PC-9 (cell line): ENCODE measurements at regions not wholly inside any gene's neighbourhood (a gene's known extent, or its start where the extent isn't known, plus 50 kb on each side); places are given as distances from the start of the nearest gene placed in this dataset.

ENCODE experiments used
- BruUV-seq: library from RNA; stranded (reverse); fragments of 400-500 nt; replicated peaks from 2 replicates; lab custom pipeline; 2021; lab: Mats Ljungman, UMichigan
- CTCF ChIA-PET: fragments of 300-600 bp; sonication (Branson Sonifier 250); formaldehyde crosslinking; loops from one replicate; lab custom pipeline; 2022; ENCODE audit warnings: antibody characterized with exemption; lab: Charles Lee
- POLR2A ChIA-PET: fragments of 300-600 bp; sonication (Branson Sonifier 250); formaldehyde crosslinking; loops from one replicate; lab custom pipeline; 2022; ENCODE audit warnings: antibody characterized with exemption; ENCODE audit not compliant: unreplicated experiment; lab: Charles Lee
- DNase-seq, 2 experiments: peaks; one replicate each; pipeline versions ENCODE4 v3.0.0 to v3.0.0-alpha.2; 2015 to 2022; ENCODE audit warnings: mixed read lengths in 1 of 2
- H2AFZ ChIP-seq: fragments of 200-600 bp; sonication (generic); 2 replicates; pipeline ENCODE4 v1.8.1; 2017; ENCODE audit warnings: antibody characterized with exemption
- H3F3A ChIP-seq: fragments of 200-600 bp; sonication (generic); 2 replicates; pipeline ENCODE4 v1.8.1; 2017; ENCODE audit warnings: antibody characterized with exemption, mild to moderate bottlenecking, low read depth; ENCODE audit not compliant: insufficient read depth
- H3K27ac ChIP-seq: fragments of 200-600 bp; sonication (generic); 2 replicates; pipeline ENCODE4 v1.6.1; 2016; ENCODE audit warnings: mixed run types
- H3K27me3 ChIP-seq: fragments of 200-600 bp; sonication (generic); 2 replicates; pipeline ENCODE4 v1.6.1; 2016; ENCODE audit warnings: low read depth, mixed run types; ENCODE audit not compliant: insufficient read depth
- H3K36me3 ChIP-seq: fragments of 200-600 bp; sonication (generic); 2 replicates; pipeline ENCODE4 v1.6.1; 2016; ENCODE audit warnings: low read depth, mixed run types
- H3K4me1 ChIP-seq: fragments of 200-600 bp; sonication (generic); replicated peaks from 2 replicates; pipeline ENCODE4 v1.6.1; 2016; ENCODE audit warnings: mixed run types; ENCODE audit not compliant: insufficient read depth
- H3K4me2 ChIP-seq: fragments of 200-600 bp; sonication (generic); 2 replicates; pipeline ENCODE4 v1.6.1; 2017; ENCODE audit warnings: mixed run types
- H3K4me3 ChIP-seq: fragments of 200-600 bp; sonication (generic); 2 replicates; pipeline ENCODE4 v1.6.1; 2016; ENCODE audit warnings: mixed run types
- H3K79me2 ChIP-seq: fragments of 200-600 bp; sonication (generic); 2 replicates; pipeline ENCODE4 v1.6.1; 2017; ENCODE audit warnings: low read depth, mixed run types
- H3K9me2 ChIP-seq: fragments of 200-600 bp; sonication (generic); 2 replicates; pipeline ENCODE4 v1.8.1; 2017; ENCODE audit warnings: mild to moderate bottlenecking; ENCODE audit not compliant: insufficient read depth
- H3K9me3 ChIP-seq: fragments of 200-600 bp; sonication (generic); 2 replicates; pipeline ENCODE4 v1.8.1; 2016; ENCODE audit warnings: low read depth; ENCODE audit not compliant: insufficient read depth
- H4K20me1 ChIP-seq: fragments of 200-600 bp; sonication (generic); 2 replicates; pipeline ENCODE4 v1.8.1; 2017; ENCODE audit not compliant: insufficient read depth
- CTCF ChIP-seq: fragments of 200-600 bp; sonication (generic); conservative IDR thresholded peaks from 2 replicates; pipeline ENCODE4 v1.6.1; 2017; ENCODE audit warnings: mixed run types, antibody characterized with exemption, mild to moderate bottlenecking, moderate library complexity
- EZH2 ChIP-seq: fragments of 200-600 bp; sonication (generic); IDR thresholded peaks from 2 replicates; pipeline ENCODE4 v1.8.0; 2017; ENCODE audit warnings: antibody characterized with exemption, low read depth
- intact Hi-C: fragments of 100-400 bp; cut with micrococcal nuclease; formaldehyde crosslinking; loops from one replicate; pipeline ENCODE4 v1.10.0; 2022; ENCODE audit not compliant: unreplicated experiment

DNA sequence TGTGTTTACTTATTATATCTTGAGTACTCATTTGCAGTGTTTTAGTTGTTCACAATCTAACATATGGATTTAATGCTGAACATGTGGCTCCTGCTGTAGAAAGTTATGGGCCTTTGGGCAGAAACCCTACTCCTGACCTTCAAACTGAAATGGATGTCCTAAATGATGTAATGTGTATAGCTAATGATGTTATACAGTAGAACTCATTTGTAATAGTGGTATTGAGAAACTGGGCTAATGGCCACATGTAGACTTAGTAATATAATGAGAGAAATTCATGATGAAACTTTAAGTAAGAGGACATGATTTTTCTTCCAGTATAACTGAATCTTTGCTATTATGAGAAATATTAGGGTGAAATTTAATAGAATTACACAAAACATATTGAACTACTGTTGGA, 121.3 kb upstream of the PTPRK start:
- H3K79me2 ChIP-seq = no peaks in the 10 kb centered on the region
- no TSS peak for BruUV-seq
- H3K4me3 ChIP-seq = no peak overlapping the region
- no peaks in the 10 kb centered on the region for H3K36me3 ChIP-seq
- H3K27me3 ChIP-seq = no peaks in the 10 kb centered on the region
- no peak overlapping the region for H2AFZ ChIP-seq
- peaks cover 8% of the 10 kb centered on the region; the same call in 1 of the 2 replicates for H3K9me3 ChIP-seq
- H3K27ac ChIP-seq = no peak overlapping the region
- TF ChIP-seq EZH2 = no peak
- H3F3A ChIP-seq = no peaks in the 10 kb centered on the region
- no peak overlapping the region for H3K4me2 ChIP-seq
- ChIA-PET CTCF (no interaction called here), POLR2A (no interaction called here)
- no peaks in the 10 kb centered on the region for H3K4me1 ChIP-seq
- H3K9me2 ChIP-seq = peaks cover 3% of the 10 kb centered on the region; the same call in 1 of the 2 replicates
- H4K20me1 ChIP-seq = no peaks in the 10 kb centered on the region
- DNase-seq = no peak
- intact Hi-C loops = no loop called here

DNA sequence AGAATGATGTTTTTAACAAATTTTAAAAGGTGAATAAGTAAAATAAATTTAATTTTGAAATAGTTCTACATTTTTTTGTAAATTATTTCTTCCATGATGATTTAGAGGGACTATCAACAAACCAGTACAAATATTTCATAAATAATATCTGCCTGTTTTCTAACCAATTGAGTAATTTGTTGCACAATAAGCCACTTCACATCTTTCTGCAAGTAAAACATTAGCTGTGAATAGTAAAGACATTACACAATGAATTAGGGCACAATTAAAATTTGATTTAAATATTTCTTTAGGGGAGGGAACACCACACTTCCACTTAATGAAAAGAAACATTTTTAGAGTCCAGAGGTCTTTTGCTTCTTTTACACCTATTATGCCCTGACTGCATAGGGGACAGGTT, 118.4 kb upstream of the PTPRK start:
- ChIA-PET POLR2A (no interaction called here), CTCF (no interaction called here)
- Histone ChIP-seq H3K79me2 (no peaks in the 10 kb centered on the region), H3K27me3 (no peaks in the 10 kb centered on the region), H3K4me3 (no peak overlapping the region), H2AFZ (no peak overlapping the region), H3K27ac (no peak overlapping the region), H3K4me2 (no peak overlapping the region), H3K9me2 (peaks cover 3% of the 10 kb centered on the region; the same call in 1 of the 2 replicates), H3K4me1 (no peaks in the 10 kb centered on the region), H3F3A (no peaks in the 10 kb centered on the region), H4K20me1 (no peaks in the 10 kb centered on the region), H3K36me3 (no peaks in the 10 kb centered on the region), H3K9me3 (peaks cover 10% of the 10 kb centered on the region; the same call in 1 of the 2 replicates)
- TF ChIP-seq EZH2 (no peak), CTCF (no peak)
- no peak for DNase-seq
- intact Hi-C loops = no loop called here
- no TSS peak for BruUV-seq

- ChIA-PET POLR2A (no interaction called here), CTCF (no interaction called here)
- Histone ChIP-seq H2AFZ (no peak overlapping the region), H3K27ac (no peak overlapping the region), H4K20me1 (no peaks in the 10 kb centered on the region), H3K27me3 (no peaks in the 10 kb centered on the region), H3K79me2 (no peaks in the 10 kb centered on the region), H3K4me3 (no peak overlapping the region), H3F3A (peaks cover 12% of the 10 kb centered on the region), H3K9me3 (peaks cover 8% of the 10 kb centered on the region; the same call in 1 of the 2 replicates), H3K4me2 (no peak overlapping the region), H3K36me3 (no peaks in the 10 kb centered on the region), H3K4me1 (peaks cover 31% of the 10 kb centered on the region), H3K9me2 (peaks cover 1% of the 10 kb centered on the region; the same call in 1 of the 2 replicates)
- BruUV-seq = no TSS peak
- no peak for TF ChIP-seq EZH2
- TF ChIP-seq CTCF = no peak
- intact Hi-C loops = no loop called here
- no peak for DNase-seq
Observed at GRCh38 chr6:128635219-128635618, 114.8 kb upstream of the PTPRK start.

GRCh38 chr6:128632131-128632530, 111.7 kb upstream of the PTPRK start:
- peak in 1 of 2 experiments; percentile 99 for DNase-seq
- POLR2A ChIA-PET = no interaction called here

More at GRCh38 chr6:128632131-128632530, 111.7 kb upstream of the PTPRK start:
- H3K27me3 ChIP-seq = no peaks in the 10 kb centered on the region
- peak overlapping the region; percentile 58 for H3K27ac ChIP-seq
- H3K4me1 ChIP-seq = peaks cover 47% of the 10 kb centered on the region
- H3K9me2 ChIP-seq = no peaks in the 10 kb centered on the region
- no peak for TF ChIP-seq CTCF
- no peak for TF ChIP-seq EZH2
- no peaks in the 10 kb centered on the region for H3K36me3 ChIP-seq
- peaks cover 3% of the 10 kb centered on the region; the same call in 1 of the 2 replicates for H3K9me3 ChIP-seq
- no peak overlapping the region for H2AFZ ChIP-seq
- peak overlapping the region; percentile 61 for H3K4me2 ChIP-seq
- H4K20me1 ChIP-seq = no peaks in the 10 kb centered on the region
- no peaks in the 10 kb centered on the region for H3K79me2 ChIP-seq
- H3K4me3 ChIP-seq = 0 out of 2 replicates have a peak overlapping the region, but pooled peaks have one; percentile 4
- H3F3A ChIP-seq = peaks cover 20% of the 10 kb centered on the region
- CTCF ChIA-PET = no interaction called here
- no TSS peak for BruUV-seq
- intact Hi-C loops = no loop called here
